Endodermal cell (in vitro differentiated cells): ENCODE measurements at regions not wholly inside any gene's neighbourhood (a gene's known extent, or its start where the extent isn't known, plus 50 kb on each side); places are given as distances from the start of the nearest gene placed in this dataset.

Source experiments
- DNase-seq: peaks from one replicate; pipeline ENCODE4 v3.0.0-alpha.2; 2017
- H3K27ac ChIP-seq: 2 replicates; pipeline ENCODE4 v1.5.1; 2013; ENCODE audit warnings: mild to moderate bottlenecking, low read depth, low read length, moderate library complexity
- H3K27me3 ChIP-seq: 2 replicates; pipeline ENCODE4 v1.6.1; 2013; ENCODE audit warnings: mild to moderate bottlenecking, low read length, moderate library complexity; ENCODE audit not compliant: insufficient read depth, control insufficient read depth, poor library complexity, severe bottlenecking
- H3K36me3 ChIP-seq: 2 replicates; pipeline ENCODE4 v1.7.0; 2013; ENCODE audit warnings: mild to moderate bottlenecking, low read length, moderate library complexity; ENCODE audit not compliant: control insufficient read depth, insufficient read depth
- H3K4me1 ChIP-seq: one replicate; pipeline ENCODE4 v1.7.0; 2013; ENCODE audit warnings: low read length; ENCODE audit not compliant: control insufficient read depth, insufficient read depth
- H3K4me3 ChIP-seq: 2 replicates; pipeline ENCODE4 v1.5.1; 2013; ENCODE audit warnings: mild to moderate bottlenecking, low read length, moderate library complexity
- H3K9ac ChIP-seq: 2 replicates; pipeline ENCODE4 v1.6.1; 2013; ENCODE audit warnings: mild to moderate bottlenecking, low read length, moderate library complexity; ENCODE audit not compliant: poor library complexity, severe bottlenecking; ENCODE audit errors: extremely low read depth
- H3K9me3 ChIP-seq: 2 replicates; pipeline ENCODE4 v1.6.1; 2013; ENCODE audit warnings: mild to moderate bottlenecking, low read length, moderate library complexity; ENCODE audit not compliant: control insufficient read depth
- H3K27ac Mint-ChIP-seq: 2 replicates; pipeline ENCODE4 v1.8.0; 2020; ENCODE audit warnings: mixed read lengths
- H3K27me3 Mint-ChIP-seq: 2 replicates; pipeline ENCODE4 v1.8.0; 2021; ENCODE audit warnings: mild to moderate bottlenecking, mixed read lengths; ENCODE audit not compliant: insufficient read depth
- H3K36me3 Mint-ChIP-seq: 2 replicates; pipeline ENCODE4 v1.8.0; 2020; ENCODE audit warnings: low read depth, mixed read lengths
- H3K4me1 Mint-ChIP-seq: 2 replicates; pipeline ENCODE4 v1.8.0; 2020; ENCODE audit warnings: mixed read lengths
- H3K4me3 Mint-ChIP-seq: 2 replicates; pipeline ENCODE4 v1.8.0; 2020; ENCODE audit warnings: mild to moderate bottlenecking, moderate library complexity, mixed read lengths
- H3K9me3 Mint-ChIP-seq: 2 replicates; pipeline ENCODE4 v1.8.0; 2020; ENCODE audit warnings: mild to moderate bottlenecking, mixed read lengths
- CTCF ChIP-seq: fragments of 200-600 bp; sonication (generic); conservative IDR thresholded peaks from 2 replicates; pipeline ENCODE4 v1.5.0; 2021; ENCODE audit warnings: antibody characterized with exemption, mild to moderate bottlenecking
- WGBS, 2 experiments: methylation state at CpG; one replicate each; pipeline versions ENCODE4 v1.1.5 to v1.1.7; 2013; ENCODE audit warnings: missing lambda C conversion rate in 2 of 2, mixed read lengths in 1 of 2; ENCODE audit not compliant: insufficient coverage in 1 of 2, insufficient read length in 1 of 2; 5-methylcytosine and 5-hydroxymethylcytosine counted together

DNA sequence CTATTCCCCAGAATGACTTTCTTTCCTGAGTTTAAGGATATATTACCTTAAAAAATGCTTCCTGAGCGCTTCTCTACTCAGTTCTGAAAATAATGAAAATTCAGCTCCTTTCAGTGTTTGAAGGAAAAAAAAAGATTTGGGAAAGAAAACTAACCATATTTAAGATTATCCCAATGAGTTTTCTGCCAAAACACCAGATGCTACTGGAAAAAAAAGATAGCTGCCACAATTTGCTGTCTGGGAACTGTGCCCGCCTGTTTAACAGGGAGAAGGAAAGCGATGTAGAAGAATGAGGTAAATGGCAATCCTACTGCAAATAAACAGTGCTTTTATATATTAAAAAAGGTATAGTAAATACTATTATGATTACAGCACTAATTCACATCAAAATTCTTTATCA lies 367.6 kb upstream of the PRICKLE1 start:
- peaks cover 17% of the 10 kb centered on the region for H3K36me3 Mint-ChIP-seq
- no peak overlapping the region for H3K4me3 Mint-ChIP-seq
- Histone ChIP-seq H3K4me1 (peaks cover 2% of the 10 kb centered on the region), H3K9ac (no peak overlapping the region), H3K27me3 (no peaks in the 10 kb centered on the region), H3K36me3 (no peaks in the 10 kb centered on the region), H3K9me3 (peaks cover 29% of the 10 kb centered on the region), H3K4me3 (no peak overlapping the region), H3K27ac (no peak overlapping the region)
- H3K4me1 Mint-ChIP-seq: peaks cover 14% of the 10 kb centered on the region
- H3K9me3 Mint-ChIP-seq: peaks cover 25% of the 10 kb centered on the region
- H3K27me3 Mint-ChIP-seq: no peaks in the 10 kb centered on the region
- WGBS, 2 experiments: 100% methylated on average over 1 to 2 of the region's 3 CpGs
- TF ChIP-seq CTCF: no peak
- no peak for DNase-seq
- H3K27ac Mint-ChIP-seq: no peak overlapping the region

GRCh38 chr12:42953021-42953420 lies 363.5 kb upstream of the PRICKLE1 start:
- no peaks in the 10 kb centered on the region for H3K27me3 Mint-ChIP-seq
- H3K4me1 Mint-ChIP-seq: peaks cover 21% of the 10 kb centered on the region

DNA sequence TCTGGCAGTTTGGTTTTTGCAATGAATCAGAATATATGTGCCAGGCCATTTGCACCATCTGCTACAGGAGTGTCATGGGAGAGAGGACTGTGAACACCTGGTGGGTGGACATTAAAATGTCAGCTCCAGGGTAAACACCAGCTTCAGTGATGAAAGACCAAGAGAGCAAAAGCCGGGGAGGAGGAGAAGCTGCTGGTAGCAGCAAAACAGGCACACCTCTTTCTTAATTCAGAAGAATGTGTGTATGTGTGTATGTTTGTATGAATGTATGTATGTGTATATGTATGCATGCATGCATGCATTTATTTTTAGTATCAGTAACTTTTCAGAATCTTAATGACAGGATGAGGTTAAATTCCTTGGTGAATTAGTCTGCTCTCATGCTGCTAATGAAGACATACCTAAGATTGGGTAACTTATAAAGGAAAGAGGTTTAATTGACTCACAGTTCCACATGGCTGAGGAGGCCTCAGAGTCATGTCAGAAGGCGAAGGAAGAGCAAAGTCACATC lies 357.4 kb upstream of the PRICKLE1 start:
- H3K9me3 ChIP-seq: peaks cover 75% of the 10 kb centered on the region
- peaks cover 31% of the 10 kb centered on the region for H3K36me3 ChIP-seq
- no peaks in the 10 kb centered on the region for H3K4me1 ChIP-seq
- no peaks in the 10 kb centered on the region for H3K27me3 Mint-ChIP-seq
- H3K4me3 Mint-ChIP-seq: no peak overlapping the region
- peaks cover 20% of the 10 kb centered on the region for H3K4me1 Mint-ChIP-seq
- peaks cover 54% of the 10 kb centered on the region for H3K9me3 Mint-ChIP-seq
- peaks cover 34% of the 10 kb centered on the region for H3K36me3 Mint-ChIP-seq
- WGBS, 2 experiments: 94 to 98% methylated on average over 1 to 2 of the region's 2 CpGs
- H3K4me3 ChIP-seq: peak overlapping the region; percentile 62
- H3K9ac ChIP-seq: no peak overlapping the region
- TF ChIP-seq CTCF: no peak
- H3K27ac Mint-ChIP-seq: no peak overlapping the region
- H3K27ac ChIP-seq: no peak overlapping the region
- no peak for DNase-seq
- H3K27me3 ChIP-seq: no peaks in the 10 kb centered on the region

More at GRCh38 chr12:42953021-42953420, 363.5 kb upstream of the PRICKLE1 start:
- Histone ChIP-seq H3K9me3 (peaks cover 49% of the 10 kb centered on the region), H3K27ac (no peak overlapping the region), H3K27me3 (no peaks in the 10 kb centered on the region), H3K4me3 (no peak overlapping the region), H3K4me1 (no peaks in the 10 kb centered on the region), H3K36me3 (no peaks in the 10 kb centered on the region), H3K9ac (no peak overlapping the region)
- no peak for TF ChIP-seq CTCF
- Mint-ChIP-seq H3K36me3 (peaks cover 22% of the 10 kb centered on the region), H3K4me3 (no peak overlapping the region), H3K27ac (no peak overlapping the region), H3K9me3 (peaks cover 31% of the 10 kb centered on the region)
- DNase-seq: no peak
- 97 to 100% methylated on average over 2 of the region's 2 CpGs for WGBS, 2 experiments
